ENCODE measurements at regions not wholly inside any gene's neighbourhood (a gene's known extent, or its start where the extent isn't known, plus 50 kb on each side); places are given as distances from the start of the nearest gene placed in this dataset.

GRCh38 chr2:228796386-228796785, 474.7 kb downstream of the PID1 start:
- no peak for TF ChIP-seq EZH2 (IDR thresholded peaks at IDR 0.05; ENCODE audit: low read length, missing control alignments)
- TF ChIP-seq, protein P1, sequence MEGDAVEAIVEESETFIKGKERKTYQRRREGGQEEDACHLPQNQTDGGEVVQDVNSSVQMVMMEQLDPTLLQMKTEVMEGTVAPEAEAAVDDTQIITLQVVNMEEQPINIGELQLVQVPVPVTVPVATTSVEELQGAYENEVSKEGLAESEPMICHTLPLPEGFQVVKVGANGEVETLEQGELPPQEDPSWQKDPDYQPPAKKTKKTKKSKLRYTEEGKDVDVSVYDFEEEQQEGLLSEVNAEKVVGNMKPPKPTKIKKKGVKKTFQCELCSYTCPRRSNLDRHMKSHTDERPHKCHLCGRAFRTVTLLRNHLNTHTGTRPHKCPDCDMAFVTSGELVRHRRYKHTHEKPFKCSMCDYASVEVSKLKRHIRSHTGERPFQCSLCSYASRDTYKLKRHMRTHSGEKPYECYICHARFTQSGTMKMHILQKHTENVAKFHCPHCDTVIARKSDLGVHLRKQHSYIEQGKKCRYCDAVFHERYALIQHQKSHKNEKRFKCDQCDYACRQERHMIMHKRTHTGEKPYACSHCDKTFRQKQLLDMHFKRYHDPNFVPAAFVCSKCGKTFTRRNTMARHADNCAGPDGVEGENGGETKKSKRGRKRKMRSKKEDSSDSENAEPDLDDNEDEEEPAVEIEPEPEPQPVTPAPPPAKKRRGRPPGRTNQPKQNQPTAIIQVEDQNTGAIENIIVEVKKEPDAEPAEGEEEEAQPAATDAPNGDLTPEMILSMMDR (conservative IDR thresholded peaks at IDR 0.05 in 1 of 2, IDR thresholded peaks at IDR 0.05 in 1 of 2; ENCODE audit: low read depth in 1 of 2, low read length in 2 of 2): no peak
